Osteoblast (primary cell): ENCODE measurements at regions not wholly inside any gene's neighbourhood (a gene's known extent, or its start where the extent isn't known, plus 50 kb on each side); places are given as distances from the start of the nearest gene placed in this dataset.

ENCODE experiments used
- DNase-seq: peaks from one replicate; pipeline ENCODE4 v3.0.0; 2011; ENCODE audit warnings: low spot score, mixed read lengths; ENCODE audit not compliant: insufficient read length; ENCODE audit errors: missing footprints
- H2AFZ ChIP-seq: 2 replicates; pipeline ENCODE4 v1.6.0; 2011; ENCODE audit warnings: mild to moderate bottlenecking, low read length
- H3K27ac ChIP-seq: 2 replicates; pipeline ENCODE4 v1.5.1; 2011; ENCODE audit warnings: mild to moderate bottlenecking, low read depth, low read length, moderate library complexity
- H3K27me3 ChIP-seq: 2 replicates; pipeline ENCODE4 v1.6.0; 2012; ENCODE audit warnings: mild to moderate bottlenecking, control low read depth, inconsistent platforms, low read length, moderate library complexity; ENCODE audit not compliant: insufficient read depth
- H3K36me3 ChIP-seq: 2 replicates; pipeline ENCODE4 v1.5.1; 2011; ENCODE audit warnings: mild to moderate bottlenecking, low read length, control low read depth, moderate library complexity; ENCODE audit not compliant: insufficient read depth
- H3K4me1 ChIP-seq: 2 replicates; pipeline ENCODE4 v1.5.1; 2011; ENCODE audit warnings: mild to moderate bottlenecking, low read length, control low read depth, moderate library complexity; ENCODE audit not compliant: insufficient read depth
- H3K4me2 ChIP-seq: 2 replicates; pipeline ENCODE4 v1.6.0; 2011; ENCODE audit warnings: mild to moderate bottlenecking, low read length; ENCODE audit not compliant: insufficient read depth
- H3K4me3 ChIP-seq: fragments of 200-600 bp; sonication (generic); 3 replicates; pipeline ENCODE4 v1.5.1; 2012; ENCODE audit warnings: mild to moderate bottlenecking, low read length, inconsistent platforms; ENCODE audit not compliant: insufficient read depth
- H3K79me2 ChIP-seq: 2 replicates; pipeline ENCODE4 v1.6.0; 2012; ENCODE audit warnings: mild to moderate bottlenecking, low read length, control low read depth, inconsistent platforms; ENCODE audit not compliant: insufficient read depth
- H3K9me3 ChIP-seq: 2 replicates; pipeline ENCODE4 v1.5.1; 2011; ENCODE audit warnings: low read depth, low read length, control low read depth
- H4K20me1 ChIP-seq: 2 replicates; pipeline ENCODE4 v1.6.0; 2012; ENCODE audit warnings: mild to moderate bottlenecking, low read length, control low read depth; ENCODE audit not compliant: insufficient read depth
- CTCF ChIP-seq: IDR thresholded peaks from 2 replicates; pipeline ENCODE4 v1.5.1; 2011; ENCODE audit warnings: mild to moderate bottlenecking, low read depth, low read length, moderate library complexity; ENCODE audit errors: extremely low read depth

- TF ChIP-seq CTCF: no peak
These were observed 89.1 kb upstream of the ISX start for GRCh38 chr22:34976886-34977285.

GRCh38 chr22:34986523-34986922, 79.4 kb upstream of the ISX start:
- Histone ChIP-seq H3K27ac (no peak overlapping the region), H3K79me2 (no peaks in the 10 kb centered on the region), H3K27me3 (no peaks in the 10 kb centered on the region), H3K9me3 (peaks cover 1% of the 10 kb centered on the region), H2AFZ (no peak overlapping the region), H3K4me3 (no peak overlapping the region), H4K20me1 (no peaks in the 10 kb centered on the region), H3K4me1 (no peaks in the 10 kb centered on the region), H3K36me3 (no peaks in the 10 kb centered on the region), H3K4me2 (no peak overlapping the region)
- no peak for DNase-seq
- TF ChIP-seq CTCF: no peak

More at GRCh38 chr22:34976886-34977285, 89.1 kb upstream of the ISX start:
- H3K4me1 ChIP-seq: no peaks in the 10 kb centered on the region
- H3K27me3 ChIP-seq: no peaks in the 10 kb centered on the region
- H3K4me3 ChIP-seq: no peak overlapping the region
- H2AFZ ChIP-seq: no peak overlapping the region
- H3K79me2 ChIP-seq: no peaks in the 10 kb centered on the region
- no peak for DNase-seq
- H3K27ac ChIP-seq: no peak overlapping the region
- H3K9me3 ChIP-seq: no peaks in the 10 kb centered on the region
- no peaks in the 10 kb centered on the region for H4K20me1 ChIP-seq
- H3K4me2 ChIP-seq: no peak overlapping the region
- no peaks in the 10 kb centered on the region for H3K36me3 ChIP-seq

GRCh38 chr22:34992672-34993071, 73.3 kb upstream of the ISX start:
- Histone ChIP-seq H3K36me3 (no peaks in the 10 kb centered on the region), H4K20me1 (no peaks in the 10 kb centered on the region), H3K27ac (no peak overlapping the region), H3K79me2 (no peaks in the 10 kb centered on the region), H2AFZ (no peak overlapping the region), H3K9me3 (peaks cover 1% of the 10 kb centered on the region), H3K4me3 (no peak overlapping the region), H3K4me2 (no peak overlapping the region), H3K4me1 (no peaks in the 10 kb centered on the region), H3K27me3 (no peaks in the 10 kb centered on the region)
- no peak for DNase-seq
- no peak for TF ChIP-seq CTCF

- H3K4me3 ChIP-seq: no peak overlapping the region
- H3K79me2 ChIP-seq: no peaks in the 10 kb centered on the region
- DNase-seq: no peak
- no peak overlapping the region for H2AFZ ChIP-seq
- no peaks in the 10 kb centered on the region for H3K27me3 ChIP-seq
- H3K36me3 ChIP-seq: no peaks in the 10 kb centered on the region
- H4K20me1 ChIP-seq: no peaks in the 10 kb centered on the region
- H3K27ac ChIP-seq: no peak overlapping the region
- H3K4me1 ChIP-seq: no peaks in the 10 kb centered on the region
- TF ChIP-seq CTCF: no peak
- peaks cover 1% of the 10 kb centered on the region for H3K9me3 ChIP-seq
- no peak overlapping the region for H3K4me2 ChIP-seq
These were observed 72.4 kb upstream of the ISX start for GRCh38 chr22:34993548-34993947.
